ENCODE measurements at regions not wholly inside any gene's neighbourhood (a gene's known extent, or its start where the extent isn't known, plus 50 kb on each side); places are given as distances from the start of the nearest gene placed in this dataset.

- no peak for TF ChIP-seq CTCF (IDR thresholded peaks at IDR 0.05)
- Mint-ChIP-seq H3K9me3 (peaks cover 0 to 2% (median 0%) of the 10 kb centered on the region in 7 donors), H3K27ac (no peak overlapping the region), H3K27me3 (ENCODE audit: low read depth in 3 of 3) (peaks cover 0 to 4% (median 3%) of the 10 kb centered on the region in 3 donors), H3K4me3 (no peak overlapping the region), H3K4me1 (no peaks in the 10 kb centered on the region), H3K36me3 (no peaks in the 10 kb centered on the region)
- Histone ChIP-seq H3K4me2 (replicated peaks; ENCODE audit: extremely low read depth, low read length, poor library complexity, severe bottlenecking) (no peak overlapping the region), H3K4me3 (replicated peaks in 1 of 3; ENCODE audit: low read depth in 2 of 3, low read length in 3 of 3) (no peak overlapping the region), H3K79me2 (ENCODE audit: insufficient read depth, low read length) (no peaks in the 10 kb centered on the region), H3K4me1 (ENCODE audit: control insufficient read depth in 1 of 2, insufficient read depth in 2 of 2, low read length in 2 of 2) (no peaks in the 10 kb centered on the region), H2AFZ (ENCODE audit: insufficient read depth, low read depth, low read length, poor library complexity, severe bottlenecking) (no peak overlapping the region), H3K9ac (ENCODE audit: insufficient read depth, low read length, poor library complexity, severe bottlenecking) (no peak overlapping the region), H3K27ac (ENCODE audit: low read depth in 1 of 2, low read length in 2 of 2) (no peak overlapping the region), H3K9me3 (replicated peaks in 1 of 2; ENCODE audit: control insufficient read depth in 1 of 2, insufficient read depth in 1 of 2, low read length in 2 of 2) (no peaks in the 10 kb centered on the region), H3K27me3 (ENCODE audit: control insufficient read depth in 2 of 2, insufficient read depth in 2 of 2, low read length in 2 of 2) (no peaks in the 10 kb centered on the region), H4K20me1 (ENCODE audit: insufficient read depth, low read length) (no peaks in the 10 kb centered on the region), H3K36me3 (replicated peaks in 1 of 2; ENCODE audit: control insufficient read depth in 1 of 2, insufficient read depth in 2 of 2, low read length in 2 of 2) (no peaks in the 10 kb centered on the region)
- WGBS (ENCODE audit: insufficient coverage), result 77% methylated on average over 2 of the region's 2 CpGs
- no peak for DNase-seq
- intact Hi-C loops (cut with micrococcal nuclease), result no loop called here
Measured at GRCh38 chr3:124444075-124444474, 286.2 kb upstream of the UMPS start.

GRCh38 chr3:124444896-124445295 is 285.4 kb upstream of the UMPS start:
- Histone ChIP-seq H3K9ac (ENCODE audit: insufficient read depth, low read length, poor library complexity, severe bottlenecking) (no peak overlapping the region), H4K20me1 (ENCODE audit: insufficient read depth, low read length) (no peaks in the 10 kb centered on the region), H3K27ac (ENCODE audit: low read depth in 1 of 2, low read length in 2 of 2) (no peak overlapping the region), H3K4me2 (replicated peaks; ENCODE audit: extremely low read depth, low read length, poor library complexity, severe bottlenecking) (no peak overlapping the region), H3K27me3 (ENCODE audit: control insufficient read depth in 2 of 2, insufficient read depth in 2 of 2, low read length in 2 of 2) (no peaks in the 10 kb centered on the region), H3K4me3 (replicated peaks in 1 of 3; ENCODE audit: low read depth in 2 of 3, low read length in 3 of 3) (no peak overlapping the region), H3K4me1 (ENCODE audit: control insufficient read depth in 1 of 2, insufficient read depth in 2 of 2, low read length in 2 of 2) (no peaks in the 10 kb centered on the region), H3K9me3 (replicated peaks in 1 of 2; ENCODE audit: control insufficient read depth in 1 of 2, insufficient read depth in 1 of 2, low read length in 2 of 2) (no peaks in the 10 kb centered on the region), H3K79me2 (ENCODE audit: insufficient read depth, low read length) (no peaks in the 10 kb centered on the region), H2AFZ (ENCODE audit: insufficient read depth, low read depth, low read length, poor library complexity, severe bottlenecking) (no peak overlapping the region), H3K36me3 (replicated peaks in 1 of 2; ENCODE audit: control insufficient read depth in 1 of 2, insufficient read depth in 2 of 2, low read length in 2 of 2) (no peaks in the 10 kb centered on the region)
- no peak overlapping the region for H3K27ac Mint-ChIP-seq
- H3K36me3 Mint-ChIP-seq, result no peaks in the 10 kb centered on the region
- TF ChIP-seq CTCF (IDR thresholded peaks at IDR 0.05), result no peak
- WGBS (ENCODE audit: insufficient coverage), result no CpG with 5 or more reads among the region's 3 CpGs
- intact Hi-C loops (cut with micrococcal nuclease), result no loop called here
- no peaks in the 10 kb centered on the region for H3K4me1 Mint-ChIP-seq
- no peak overlapping the region for H3K4me3 Mint-ChIP-seq
- peaks cover 0 to 4% (median 3%) of the 10 kb centered on the region in 3 donors for H3K27me3 Mint-ChIP-seq (ENCODE audit: low read depth in 3 of 3)
- no peak for DNase-seq
- H3K9me3 Mint-ChIP-seq, result peaks cover 0 to 2% (median 0%) of the 10 kb centered on the region in 7 donors

All from CD14-positive monocyte (primary cell).